GM21526 (cell line): ENCODE measurements at regions not wholly inside any gene's neighbourhood (a gene's known extent, or its start where the extent isn't known, plus 50 kb on each side); places are given as distances from the start of the nearest gene placed in this dataset.
"Not testable (repeated sequence)": the region's sequence is repeated elsewhere in the genome, so short reads cannot be mapped to it uniquely, and the experiment has no call there.

Source experiments
- ATAC-seq: cut with Tn5 transposase; IDR thresholded peaks from one replicate; pipeline ENCODE4 v1.9.1; 2021; ENCODE audit warnings: moderate library complexity; ENCODE audit not compliant: unreplicated experiment, low FRiP score

- ATAC-seq = no peak
These were observed 52.8 kb upstream of the VWDE start for GRCh38 chr7:12456506-12456905.

GRCh38 chr7:12458520-12459131 lies 55.0 kb upstream of the VWDE start:
- peak; percentile 99 for ATAC-seq

GRCh38 chr7:12467837-12468236 lies 64.2 kb upstream of the VWDE start:
- no peak for ATAC-seq

GRCh38 chr7:12469568-12469967 lies 65.9 kb upstream of the VWDE start:
- no peak for ATAC-seq

- no peak for ATAC-seq
These were observed 67.3 kb upstream of the VWDE start for GRCh38 chr7:12470930-12471329.

GRCh38 chr7:12474035-12474434 lies 70.4 kb upstream of the VWDE start:
- no peak for ATAC-seq

- no peak for ATAC-seq
These were observed 71.8 kb upstream of the VWDE start for GRCh38 chr7:12475362-12476063.

GRCh38 chr7:12477620-12478019 lies 74.0 kb upstream of the VWDE start:
- ATAC-seq = no peak

- peak; percentile 95 for ATAC-seq
These were observed 78.1 kb upstream of the VWDE start for GRCh38 chr7:12481722-12482121.

GRCh38 chr7:12485845-12486244 lies 82.2 kb upstream of the VWDE start:
- ATAC-seq = no peak

- no peak for ATAC-seq
These were observed 82.2 kb upstream of the SCIN start for GRCh38 chr7:12488341-12488740.

- ATAC-seq = peak; percentile 84
These were observed 80.3 kb upstream of the SCIN start for GRCh38 chr7:12490107-12490688.

- no peak for ATAC-seq
These were observed 79.6 kb upstream of the SCIN start for GRCh38 chr7:12490940-12491339.

- no peak for ATAC-seq
These were observed 79.0 kb upstream of the SCIN start for GRCh38 chr7:12491526-12491925.

- ATAC-seq = no peak
These were observed 77.1 kb upstream of the SCIN start for GRCh38 chr7:12493407-12493806.

GRCh38 chr7:12493863-12494686 lies 76.4 kb upstream of the SCIN start:
- ATAC-seq = no peak

GRCh38 chr7:12494687-12495024 lies 75.9 kb upstream of the SCIN start:
- no peak for ATAC-seq

- ATAC-seq = not testable (repeated sequence)
These were observed 73.4 kb upstream of the SCIN start for GRCh38 chr7:12496901-12497674.

- no peak for ATAC-seq
These were observed 66.4 kb upstream of the SCIN start for GRCh38 chr7:12504149-12504548.

- no peak for ATAC-seq
These were observed 62.5 kb upstream of the SCIN start for GRCh38 chr7:12508005-12508404.

GRCh38 chr7:12508554-12508953 lies 62.0 kb upstream of the SCIN start:
- no peak for ATAC-seq
